ENCODE measurements at regions not wholly inside any gene's neighbourhood (a gene's known extent, or its start where the extent isn't known, plus 50 kb on each side); places are given as distances from the start of the nearest gene placed in this dataset.

DNA sequence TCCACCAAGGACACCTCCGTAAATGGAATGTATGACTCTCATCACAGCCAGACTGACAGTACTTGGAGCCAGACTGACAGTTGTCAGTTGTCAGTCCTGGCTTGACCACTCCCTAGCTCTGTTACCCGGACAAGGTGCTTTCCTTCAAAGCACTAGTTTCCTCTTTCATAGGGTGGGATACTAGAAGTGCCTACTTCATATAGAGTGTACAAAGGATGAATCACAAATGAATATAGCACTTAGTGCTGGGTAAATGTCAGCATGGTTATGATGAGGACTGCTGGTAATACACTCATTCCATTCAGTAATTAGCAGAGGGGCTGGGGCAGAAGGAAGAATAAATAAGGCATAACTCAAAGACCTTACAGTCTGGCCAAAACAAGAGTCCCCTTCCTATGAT lies 91.4 kb downstream of the ARL4C start:
- TF ChIP-seq YY1 (IDR thresholded peaks at IDR 0.05; ENCODE audit: extremely low read depth, insufficient replicate concordance, low read depth, low read length) (no peak), RAD21 (IDR thresholded peaks at IDR 0.05; ENCODE audit: low read depth) (no peak), POLR2AphosphoS5 (IDR thresholded peaks at IDR 0.05; ENCODE audit: low read depth, low read length) (no peak), CTCF (IDR thresholded peaks at IDR 0.05 in 2 of 3, conservative IDR thresholded peaks at IDR 0.05 in 1 of 3; ENCODE audit: borderline replicate concordance in 1 of 3, insufficient read depth in 1 of 3, low read depth in 2 of 3, low read length in 2 of 3) (no peak), ELF1 (IDR thresholded peaks at IDR 0.05; ENCODE audit: borderline replicate concordance, low read depth) (no peak), POLR2A (IDR thresholded peaks at IDR 0.05; ENCODE audit: borderline replicate concordance, extremely low read depth, insufficient read depth, insufficient read length) (no peak), EZH2 (IDR thresholded peaks at IDR 0.05) (no peak), MAX (IDR thresholded peaks at IDR 0.05) (no peak), FOSL1 (IDR thresholded peaks at IDR 0.05; ENCODE audit: low read depth) (no peak), TCF7L2 (IDR thresholded peaks at IDR 0.05; ENCODE audit: borderline replicate concordance, extremely low read depth, insufficient read depth, insufficient read length) (no peak)

Measured in HCT116 (cell line).